K562 (cell line): ENCODE measurements at regions not wholly inside any gene's neighbourhood (a gene's known extent, or its start where the extent isn't known, plus 50 kb on each side); places are given as distances from the start of the nearest gene placed in this dataset.
A peak's percentile ranks its signal among the peaks of the same experiment; 100 is the strongest.

Experiments used
- ATAC-seq: fragments of 200-7000 bp; cut with Tn5 transposase; 3 replicates; pipeline ENCODE4 v1.9.1; 2020; ENCODE audit warnings: moderate library complexity
- BruUV-seq: library from RNA; stranded (reverse); fragments of 400-500 nt; replicated peaks from 2 replicates; lab custom pipeline; 2021; lab: Mats Ljungman, UMichigan
- CTCF ChIA-PET: fragments of 300-600 bp; formaldehyde crosslinking; extraction: SDS; loops from one replicate; lab custom pipeline; 2021; ENCODE audit warnings: low intra/inter-chr PET ratio; lab: Yijun Ruan, JAX
- POLR2A ChIA-PET: fragments of 300-600, 350-650 bp; sonication (Branson Sonifier 250); formaldehyde crosslinking; extraction: SDS; loops from one replicate; lab custom pipeline; 2021; ENCODE audit warnings: antibody characterized with exemption, inconsistent platforms; lab: Yijun Ruan, JAX
- DNase-seq, 4 experiments: peaks; one replicate each; pipeline versions ENCODE4 v3.0.0 to v3.0.0-alpha.2; 2011 to 2018; ENCODE audit warnings: low spot score in 3 of 4, mixed read lengths in 3 of 4; ENCODE audit errors: extremely low read depth in 1 of 4
- FAIRE-seq: peaks from 2 replicates; lab custom pipeline; 2011; peaks lifted over from hg19 to GRCh38; lab: Jason Lieb, UNC
- H2AFZ ChIP-seq: 2 replicates; pipeline ENCODE4 v1.6.0; 2011; ENCODE audit warnings: low read depth, low read length, control low read depth, inconsistent platforms
- H3K27ac ChIP-seq: fragments of 200-600 bp; 3 replicates; pipeline ENCODE4 v1.8.0; 2011; ENCODE audit warnings: low read depth, mild to moderate bottlenecking, control low read depth, inconsistent platforms, low read length, moderate library complexity, mixed read lengths; ENCODE audit errors: extremely low read depth
- H3K27me3 ChIP-seq, 2 experiments: fragments of 300-600 bp in 1 of 2; 2 replicates in 1 of 2; 3 replicates in 1 of 2; pipeline versions ENCODE4 v1.6.0 to v1.8.0; 2011; ENCODE audit warnings: inconsistent platforms in 2 of 2, low read length in 2 of 2, mild to moderate bottlenecking in 1 of 2, mixed read lengths in 1 of 2, moderate library complexity in 1 of 2; ENCODE audit not compliant: control insufficient read depth in 2 of 2, insufficient read depth in 2 of 2
- H3K36me3 ChIP-seq: fragments of 300-600 bp; 3 replicates; pipeline ENCODE4 v1.8.0; 2011; ENCODE audit warnings: mild to moderate bottlenecking, low read length, inconsistent platforms; ENCODE audit not compliant: control insufficient read depth, insufficient read depth
- H3K4me1 ChIP-seq, 2 experiments: fragments of 200-600 bp in 1 of 2; replicated peaks in 1 of 2; 2 replicates in 1 of 2; 3 replicates in 1 of 2; pipeline versions ENCODE4 v1.5.1 to v1.8.0; 2011; ENCODE audit warnings: inconsistent platforms in 2 of 2, low read length in 2 of 2, mild to moderate bottlenecking in 1 of 2, mixed read lengths in 1 of 2, moderate library complexity in 1 of 2; ENCODE audit not compliant: control insufficient read depth in 2 of 2, insufficient read depth in 2 of 2
- H3K4me2 ChIP-seq: 2 replicates; pipeline ENCODE4 v1.6.1; 2011; ENCODE audit warnings: low read length, control low read depth, inconsistent platforms, mixed read lengths; ENCODE audit not compliant: insufficient read depth
- H3K4me3 ChIP-seq: fragments of 200-600 bp; sonication (generic), shearing (Covaris generic); 2 replicates; pipeline ENCODE4 v1.5.1; 2016; ENCODE audit warnings: control low read depth, inconsistent platforms
- H3K79me2 ChIP-seq: fragments of 200-600 bp; 3 replicates; pipeline ENCODE4 v1.8.0; 2011; ENCODE audit warnings: low read length, inconsistent platforms; ENCODE audit not compliant: control insufficient read depth, insufficient read depth
- H3K9ac ChIP-seq, 2 experiments: 2 replicates each; pipeline versions ENCODE4 v1.6.0 to v1.6.1; 2011; ENCODE audit warnings: low read depth in 2 of 2, low read length in 2 of 2, control low read depth in 1 of 2, inconsistent platforms in 1 of 2, mild to moderate bottlenecking in 1 of 2, mixed read lengths in 1 of 2; ENCODE audit not compliant: insufficient read depth in 1 of 2
- H3K9me1 ChIP-seq: one replicate; pipeline ENCODE4 v1.6.0; 2011; ENCODE audit warnings: inconsistent platforms, mild to moderate bottlenecking, low read length, moderate library complexity; ENCODE audit not compliant: control insufficient read depth, insufficient read depth
- H3K9me3 ChIP-seq: replicated peaks from 2 replicates; pipeline ENCODE4 v1.5.1; 2011; ENCODE audit warnings: low read depth, low read length, inconsistent platforms; ENCODE audit not compliant: control insufficient read depth, insufficient read depth
- H4K20me1 ChIP-seq: replicated peaks from 2 replicates; pipeline ENCODE4 v1.6.1; 2011; ENCODE audit warnings: low read length, inconsistent platforms, mixed read lengths; ENCODE audit not compliant: control insufficient read depth, insufficient read depth
- CC2D1A ChIP-seq: fragments of 450-650 bp; IDR thresholded peaks from 2 replicates; pipeline ENCODE4 v1.6.1; 2017; ENCODE audit warnings: mild to moderate bottlenecking
- DNMT1 ChIP-seq: fragments of 450-650 bp; IDR thresholded peaks from 2 replicates; pipeline ENCODE4 v1.6.1; 2016; ENCODE audit warnings: antibody characterized with exemption, mild to moderate bottlenecking
- FOSL1 ChIP-seq: fragments of 200-800 bp; sonication (Bioruptor generic); conservative IDR thresholded peaks from 2 replicates; pipeline ENCODE4 v1.6.1; 2016; ENCODE audit warnings: missing genetic modification characterization, missing compliant biosample characterization
- HLTF ChIP-seq: fragments of 450-650 bp; IDR thresholded peaks from 2 replicates; pipeline ENCODE4 v1.6.1; 2016
- NFE2 ChIP-seq: IDR thresholded peaks from 2 replicates; pipeline ENCODE4 v1.6.1; 2014; ENCODE audit warnings: antibody characterized with exemption, low read depth
- NR4A1 ChIP-seq, 2 experiments: fragments of 250-450 bp in 1 of 2; fragments of 450-650 bp in 1 of 2; sonication (Bioruptor Pico) in 1 of 2; IDR thresholded peaks; 2 replicates each; pipeline versions ENCODE4 v1.4.0 to v1.6.1; 2016 to 2020; ENCODE audit warnings: mild to moderate bottlenecking in 2 of 2, missing compliant biosample characterization in 1 of 2, missing genetic modification characterization in 1 of 2, moderate library complexity in 1 of 2
- RAD21 ChIP-seq, 2 experiments: fragments of 250-450 bp in 1 of 2; fragments of 450-650 bp in 1 of 2; sonication (Bioruptor Pico) in 1 of 2; formaldehyde crosslinking in 1 of 2; IDR thresholded peaks in 1 of 2; conservative IDR thresholded peaks in 1 of 2; 2 replicates each; pipeline versions ENCODE4 v1.4.0 to v1.8.0; 2020 to 2022; ENCODE audit warnings: mild to moderate bottlenecking in 2 of 2, moderate library complexity in 1 of 2
- THRAP3 ChIP-seq: fragments of 450-650 bp; IDR thresholded peaks from 2 replicates; pipeline ENCODE4 v1.6.1; 2016; ENCODE audit warnings: mild to moderate bottlenecking, inconsistent platforms, borderline replicate concordance
- VEZF1 ChIP-seq: fragments of 200-800 bp; sonication (Bioruptor generic); IDR thresholded peaks from 2 replicates; pipeline ENCODE4 v1.6.1; 2017; ENCODE audit warnings: missing genetic modification characterization, missing compliant biosample characterization
- ZC3H4 ChIP-seq: sonication (generic); formaldehyde crosslinking; IDR thresholded peaks from 2 replicates; pipeline ENCODE4 v1.9.0; 2021; ENCODE audit warnings: missing genetic modification reagents, borderline replicate concordance
- ZNF444 ChIP-seq: fragments of 250-450 bp; sonication (Bioruptor Pico); IDR thresholded peaks from 2 replicates; pipeline ENCODE4 v1.4.0; 2020; ENCODE audit warnings: mild to moderate bottlenecking, moderate library complexity
- WGBS: fragments of 100-300 bp; shearing (Covaris generic); methylation state at CpG from one replicate; pipeline ENCODE4 v1.1.6; 2016; ENCODE audit warnings: low coverage, mixed read lengths; ENCODE audit not compliant: insufficient coverage; ENCODE audit errors: missing lambda C conversion rate; 5-methylcytosine and 5-hydroxymethylcytosine counted together
- in situ Hi-C: fragments of 300-500 bp; cut with MboI; formaldehyde crosslinking; loops from 4 replicates; pipeline ENCODE4 v1.15.0; 2018; ENCODE audit warnings: inconsistent platforms, mixed read lengths
- intact Hi-C: fragments of 100-400 bp; cut with micrococcal nuclease; formaldehyde crosslinking; loops from 2 replicates; pipeline ENCODE4 v1.14.2; 2022
- TF ChIP-seq, protein P1 (sequence below), 2 experiments: fragments of 450-650 bp; IDR thresholded peaks; 2 replicates each; pipeline ENCODE4 v1.6.1; 2016; ENCODE audit warnings: mild to moderate bottlenecking in 2 of 2, borderline replicate concordance in 1 of 2, low read depth in 1 of 2, moderate library complexity in 1 of 2
- TF ChIP-seq, protein P2 (sequence below): fragments of 250-450 bp; sonication (Bioruptor Pico); IDR thresholded peaks from 2 replicates; pipeline ENCODE4 v1.4.0; 2020

GRCh38 chr4:164188236-164188635 lies 565.7 kb upstream of the SMIM31 start:
- H3K27ac ChIP-seq: no peak overlapping the region
- no peak overlapping the region for H3K4me2 ChIP-seq
- no peak overlapping the region for H3K4me3 ChIP-seq
- H4K20me1 ChIP-seq: no peaks in the 10 kb centered on the region
- in situ Hi-C loops (no loop called here), intact Hi-C loops (no loop called here)
- H3K27me3 ChIP-seq: no peaks in the 10 kb centered on the region
- 2% methylated on average over 32 of the region's 35 CpGs for WGBS
- H3K9ac ChIP-seq: no peak overlapping the region
- BruUV-seq: no TSS peak
- no peak overlapping the region for H2AFZ ChIP-seq
- DNase-seq (peak in 1 of 4 experiments; percentile 1), ATAC-seq (no peak), FAIRE-seq (no peak)
- no peaks in the 10 kb centered on the region for H3K9me1 ChIP-seq
- no peaks in the 10 kb centered on the region for H3K36me3 ChIP-seq
- no peaks in the 10 kb centered on the region for H3K79me2 ChIP-seq
- ChIA-PET CTCF (no interaction called here), POLR2A (no interaction called here)
- no peaks in the 10 kb centered on the region for H3K9me3 ChIP-seq
- 0 out of 5 replicates have a peak, but pooled peaks cover 0 to 4% of the 10 kb centered on the region in 2 experiments for H3K4me1 ChIP-seq
- TF ChIP-seq FOSL1 (no peak), ZC3H4 (no peak), VEZF1 (no peak), DNMT1 (no peak), ZNF444 (CRISPR knock-in tag) (no peak), NR4A1 (CRISPR knock-in tag; IDR thresholded peaks at IDR 0.05) (no peak), NR4A1 (tag; IDR thresholded peaks at IDR 0.05) (no peak), RAD21 (CRISPR knock-in tag; conservative IDR thresholded peaks at IDR 0.05 in 1 of 2, IDR thresholded peaks at IDR 0.05 in 1 of 2) (no peak), THRAP3 (no peak), NFE2 (no peak), CC2D1A (no peak), HLTF (no peak)
- TF ChIP-seq, protein P1, sequence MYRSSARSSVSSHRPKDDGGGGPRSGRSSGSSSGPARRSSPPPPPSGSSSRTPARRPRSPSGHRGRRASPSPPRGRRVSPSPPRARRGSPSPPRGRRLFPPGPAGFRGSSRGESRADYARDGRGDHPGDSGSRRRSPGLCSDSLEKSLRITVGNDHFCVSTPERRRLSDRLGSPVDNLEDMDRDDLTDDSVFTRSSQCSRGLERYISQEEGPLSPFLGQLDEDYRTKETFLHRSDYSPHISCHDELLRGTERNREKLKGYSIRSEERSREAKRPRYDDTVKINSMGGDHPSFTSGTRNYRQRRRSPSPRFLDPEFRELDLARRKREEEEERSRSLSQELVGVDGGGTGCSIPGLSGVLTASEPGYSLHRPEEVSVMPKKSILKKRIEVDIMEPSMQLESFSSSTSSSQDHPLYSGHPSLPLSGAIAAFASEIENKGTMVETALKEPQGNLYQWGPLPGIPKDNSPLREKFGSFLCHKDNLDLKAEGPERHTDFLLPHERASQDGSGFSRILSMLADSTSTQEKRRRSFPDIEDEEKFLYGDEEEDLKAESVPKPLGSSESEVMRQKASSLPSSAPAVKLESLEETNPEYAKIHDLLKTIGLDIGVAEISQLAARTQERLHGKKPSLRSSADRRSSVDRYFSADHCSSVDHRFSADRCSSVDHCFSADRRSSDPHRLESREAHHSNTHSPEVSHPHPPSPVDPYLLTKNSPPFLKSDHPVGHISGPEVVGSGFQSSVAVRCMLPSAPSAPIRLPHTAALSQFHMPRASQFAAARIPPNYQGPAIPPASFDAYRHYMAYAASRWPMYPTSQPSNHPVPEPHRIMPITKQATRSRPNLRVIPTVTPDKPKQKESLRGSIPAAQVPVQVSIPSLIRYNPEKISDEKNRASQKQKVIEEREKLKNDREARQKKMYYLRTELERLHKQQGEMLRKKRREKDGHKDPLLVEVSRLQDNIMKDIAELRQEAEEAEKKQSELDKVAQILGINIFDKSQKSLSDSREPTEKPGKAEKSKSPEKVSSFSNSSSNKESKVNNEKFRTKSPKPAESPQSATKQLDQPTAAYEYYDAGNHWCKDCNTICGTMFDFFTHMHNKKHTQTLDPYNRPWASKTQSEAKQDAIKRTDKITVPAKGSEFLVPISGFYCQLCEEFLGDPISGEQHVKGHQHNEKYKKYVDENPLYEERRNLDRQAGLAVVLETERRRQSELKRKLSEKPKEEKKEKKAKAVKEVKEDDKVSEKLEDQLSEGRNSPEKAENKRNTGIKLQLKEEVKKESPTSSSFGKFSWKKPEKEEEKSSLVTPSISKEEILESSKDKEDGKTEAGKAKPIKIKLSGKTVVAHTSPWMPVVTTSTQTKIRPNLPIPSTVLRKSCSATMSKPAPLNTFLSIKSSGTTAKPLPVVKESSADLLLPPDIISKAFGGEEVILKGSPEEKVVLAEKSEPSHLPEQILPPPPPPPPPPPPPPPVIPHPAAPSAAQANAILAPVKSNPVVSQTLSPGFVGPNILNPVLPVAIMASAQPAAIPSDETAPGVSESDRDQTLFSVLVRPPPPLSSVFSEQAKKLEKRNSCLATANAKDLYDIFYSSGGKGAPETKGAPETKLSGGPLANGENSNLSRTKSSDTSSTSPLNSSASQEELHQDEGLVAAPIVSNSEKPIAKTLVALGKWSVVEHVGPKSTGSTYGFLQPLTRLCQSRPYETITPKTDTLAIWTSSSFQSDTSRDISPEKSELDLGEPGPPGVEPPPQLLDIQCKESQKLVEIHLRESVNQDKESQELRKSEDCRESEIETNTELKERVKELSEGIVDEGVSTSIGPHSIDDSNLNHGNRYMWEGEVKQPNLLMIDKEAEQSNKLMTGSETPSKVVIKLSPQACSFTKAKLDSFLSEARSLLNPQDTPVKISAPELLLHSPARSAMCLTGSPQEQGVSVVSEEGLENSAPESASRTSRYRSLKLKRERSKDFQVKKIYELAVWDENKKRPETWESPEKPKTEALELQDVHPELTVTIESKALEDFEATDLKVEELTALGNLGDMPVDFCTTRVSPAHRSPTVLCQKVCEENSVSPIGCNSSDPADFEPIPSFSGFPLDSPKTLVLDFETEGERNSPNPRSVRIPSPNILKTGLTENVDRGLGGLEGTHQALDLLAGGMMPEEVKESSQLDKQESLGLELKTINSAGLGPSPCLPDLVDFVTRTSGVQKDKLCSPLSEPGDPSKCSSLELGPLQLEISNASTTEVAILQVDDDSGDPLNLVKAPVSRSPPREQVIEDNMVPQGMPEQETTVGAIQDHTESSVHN (IDR thresholded peaks at IDR 0.05; ENCODE audit: borderline replicate concordance in 1 of 2, low read depth in 1 of 2): no peak
- TF ChIP-seq, protein P2, sequence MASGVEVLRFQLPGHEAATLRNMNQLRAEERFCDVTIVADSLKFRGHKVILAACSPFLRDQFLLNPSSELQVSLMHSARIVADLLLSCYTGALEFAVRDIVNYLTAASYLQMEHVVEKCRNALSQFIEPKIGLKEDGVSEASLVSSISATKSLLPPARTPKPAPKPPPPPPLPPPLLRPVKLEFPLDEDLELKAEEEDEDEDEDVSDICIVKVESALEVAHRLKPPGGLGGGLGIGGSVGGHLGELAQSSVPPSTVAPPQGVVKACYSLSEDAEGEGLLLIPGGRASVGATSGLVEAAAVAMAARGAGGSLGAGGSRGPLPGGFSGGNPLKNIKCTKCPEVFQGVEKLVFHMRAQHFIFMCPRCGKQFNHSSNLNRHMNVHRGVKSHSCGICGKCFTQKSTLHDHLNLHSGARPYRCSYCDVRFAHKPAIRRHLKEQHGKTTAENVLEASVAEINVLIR (CRISPR knock-in tag): no peak
